CD14-positive monocyte (primary cell): ENCODE measurements at regions not wholly inside any gene's neighbourhood (a gene's known extent, or its start where the extent isn't known, plus 50 kb on each side); places are given as distances from the start of the nearest gene placed in this dataset.

Experiments
- DNase-seq, 3 donors: peaks; one replicate each; pipeline ENCODE4 v3.0.0-alpha.2; 2011 to 2022
- H2AFZ ChIP-seq: 2 replicates; pipeline ENCODE4 v1.6.0; 2012; ENCODE audit warnings: mild to moderate bottlenecking, low read depth, low read length, inconsistent platforms; ENCODE audit not compliant: insufficient read depth, poor library complexity, severe bottlenecking
- H3K27ac ChIP-seq, 2 donors: 1 replicate in 1 of 2; 2 replicates in 1 of 2; pipeline ENCODE4 v1.5.1; 2012 to 2013; ENCODE audit warnings: low read length in 2 of 2, control low read depth in 1 of 2, inconsistent platforms in 1 of 2, low read depth in 1 of 2, mild to moderate bottlenecking in 1 of 2
- H3K27me3 ChIP-seq, 2 donors: one replicate each; pipeline versions ENCODE4 v1.6.0 to v1.6.1; 2011 to 2013; ENCODE audit warnings: low read length in 2 of 2; ENCODE audit not compliant: control insufficient read depth in 2 of 2, insufficient read depth in 2 of 2
- H3K36me3 ChIP-seq, 2 donors: replicated peaks in 1 of 2; 1 replicate in 1 of 2; 2 replicates in 1 of 2; pipeline versions ENCODE4 v1.5.1 to v1.6.1; 2012 to 2013; ENCODE audit warnings: low read length in 2 of 2, control low read depth in 1 of 2, inconsistent platforms in 1 of 2, mild to moderate bottlenecking in 1 of 2; ENCODE audit not compliant: insufficient read depth in 2 of 2, control insufficient read depth in 1 of 2
- H3K4me1 ChIP-seq, 2 donors: 1 replicate in 1 of 2; 2 replicates in 1 of 2; pipeline versions ENCODE4 v1.5.1 to v1.6.1; 2012 to 2013; ENCODE audit warnings: low read length in 2 of 2, control low read depth in 1 of 2, inconsistent platforms in 1 of 2, mild to moderate bottlenecking in 1 of 2, moderate library complexity in 1 of 2; ENCODE audit not compliant: insufficient read depth in 2 of 2, control insufficient read depth in 1 of 2
- H3K4me2 ChIP-seq: replicated peaks from 2 replicates; pipeline ENCODE3; 2012; ENCODE audit warnings: low read length, moderate library complexity, mild to moderate bottlenecking; ENCODE audit not compliant: poor library complexity, severe bottlenecking; ENCODE audit errors: extremely low read depth
- H3K4me3 ChIP-seq, 3 experiments: fragments of 200-600 bp in 1 of 3; sonication (generic) in 1 of 3; replicated peaks in 1 of 3; 1 replicate in 2 of 3; 2 replicates in 1 of 3; pipeline ENCODE4 v1.5.1; 2011 to 2013; ENCODE audit warnings: low read length in 3 of 3, mild to moderate bottlenecking in 3 of 3, control low read depth in 2 of 3, low read depth in 2 of 3, inconsistent platforms in 1 of 3, moderate library complexity in 1 of 3
- H3K79me2 ChIP-seq: 2 replicates; pipeline ENCODE4 v1.6.0; 2012; ENCODE audit warnings: mild to moderate bottlenecking, control low read depth, inconsistent platforms, low read length, moderate library complexity; ENCODE audit not compliant: insufficient read depth
- H3K9ac ChIP-seq: 2 replicates; pipeline ENCODE4 v1.6.0; 2017; ENCODE audit warnings: low read length, mild to moderate bottlenecking; ENCODE audit not compliant: insufficient read depth, poor library complexity, severe bottlenecking
- H3K9me3 ChIP-seq, 2 donors: replicated peaks in 1 of 2; 1 replicate in 1 of 2; 2 replicates in 1 of 2; pipeline versions ENCODE4 v1.5.1 to v1.6.1; 2012 to 2013; ENCODE audit warnings: low read length in 2 of 2, control low read depth in 1 of 2; ENCODE audit not compliant: control insufficient read depth in 1 of 2, insufficient read depth in 1 of 2
- H4K20me1 ChIP-seq: 2 replicates; pipeline ENCODE4 v1.6.0; 2012; ENCODE audit warnings: mild to moderate bottlenecking, low read length, control low read depth, moderate library complexity; ENCODE audit not compliant: insufficient read depth
- H3K27ac Mint-ChIP-seq, 7 donors: one replicate each; pipeline ENCODE4 v1.8.0; 2020; ENCODE audit warnings: mild to moderate bottlenecking in 7 of 7, mixed read lengths in 7 of 7, moderate library complexity in 6 of 7, inconsistent platforms in 2 of 7
- H3K27me3 Mint-ChIP-seq, 3 donors: one replicate each; pipeline ENCODE4 v1.8.0; 2021 to 2022; ENCODE audit warnings: low read depth in 3 of 3, mild to moderate bottlenecking in 3 of 3, mixed read lengths in 3 of 3, moderate library complexity in 3 of 3, inconsistent platforms in 1 of 3
- H3K36me3 Mint-ChIP-seq, 2 donors: one replicate each; pipeline ENCODE4 v1.8.0; 2020; ENCODE audit warnings: mixed read lengths in 2 of 2, inconsistent platforms in 1 of 2, mild to moderate bottlenecking in 1 of 2
- H3K4me1 Mint-ChIP-seq: one replicate; pipeline ENCODE4 v1.8.0; 2020; ENCODE audit warnings: mild to moderate bottlenecking, mixed read lengths
- H3K4me3 Mint-ChIP-seq, 2 donors: one replicate each; pipeline ENCODE4 v1.8.0; 2020; ENCODE audit warnings: mild to moderate bottlenecking in 2 of 2, mixed read lengths in 2 of 2, moderate library complexity in 1 of 2
- H3K9me3 Mint-ChIP-seq, 7 donors: one replicate each; pipeline ENCODE4 v1.8.0; 2020 to 2022; ENCODE audit warnings: mixed read lengths in 7 of 7, mild to moderate bottlenecking in 6 of 7, moderate library complexity in 6 of 7, inconsistent platforms in 2 of 7
- WGBS: methylation state at CpG from one replicate; pipeline ENCODE4 v1.1.5; 2013; ENCODE audit warnings: missing lambda C conversion rate; ENCODE audit not compliant: insufficient coverage; 5-methylcytosine and 5-hydroxymethylcytosine counted together
- intact Hi-C, 2 donors: fragments of 100-400 bp; cut with micrococcal nuclease; formaldehyde crosslinking; loops; one replicate each; pipeline versions ENCODE4 v1.15.0 to v1.15.1; 2023
- TF ChIP-seq, protein P1 (sequence below): fragments of 200-600 bp; IDR thresholded peaks from one replicate; pipeline ENCODE4 v1.8.0; 2022; ENCODE audit warnings: antibody characterized with exemption, mild to moderate bottlenecking

DNA sequence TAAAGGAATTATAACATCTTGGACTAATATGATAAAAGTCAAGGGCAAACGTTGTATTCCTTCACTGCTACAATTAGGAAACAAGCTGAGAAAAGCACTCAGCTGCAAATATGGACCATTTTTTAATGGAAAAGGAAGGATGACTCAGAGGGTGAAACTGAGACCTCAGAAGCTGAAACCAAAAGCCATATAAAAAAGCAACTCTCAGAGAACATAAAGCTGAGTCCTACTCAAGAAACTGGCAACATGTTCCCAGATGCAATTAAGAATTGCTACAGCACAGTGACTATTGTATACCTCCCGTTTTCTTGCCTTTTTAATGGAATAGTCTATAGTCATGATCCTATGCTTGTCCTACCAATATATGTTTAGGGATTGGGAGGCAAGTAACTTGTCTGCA is 1106.4 kb upstream of the INTU start:
- intact Hi-C loops = no loop called here
- TF ChIP-seq, protein P1, sequence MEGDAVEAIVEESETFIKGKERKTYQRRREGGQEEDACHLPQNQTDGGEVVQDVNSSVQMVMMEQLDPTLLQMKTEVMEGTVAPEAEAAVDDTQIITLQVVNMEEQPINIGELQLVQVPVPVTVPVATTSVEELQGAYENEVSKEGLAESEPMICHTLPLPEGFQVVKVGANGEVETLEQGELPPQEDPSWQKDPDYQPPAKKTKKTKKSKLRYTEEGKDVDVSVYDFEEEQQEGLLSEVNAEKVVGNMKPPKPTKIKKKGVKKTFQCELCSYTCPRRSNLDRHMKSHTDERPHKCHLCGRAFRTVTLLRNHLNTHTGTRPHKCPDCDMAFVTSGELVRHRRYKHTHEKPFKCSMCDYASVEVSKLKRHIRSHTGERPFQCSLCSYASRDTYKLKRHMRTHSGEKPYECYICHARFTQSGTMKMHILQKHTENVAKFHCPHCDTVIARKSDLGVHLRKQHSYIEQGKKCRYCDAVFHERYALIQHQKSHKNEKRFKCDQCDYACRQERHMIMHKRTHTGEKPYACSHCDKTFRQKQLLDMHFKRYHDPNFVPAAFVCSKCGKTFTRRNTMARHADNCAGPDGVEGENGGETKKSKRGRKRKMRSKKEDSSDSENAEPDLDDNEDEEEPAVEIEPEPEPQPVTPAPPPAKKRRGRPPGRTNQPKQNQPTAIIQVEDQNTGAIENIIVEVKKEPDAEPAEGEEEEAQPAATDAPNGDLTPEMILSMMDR = no peak
- H4K20me1 ChIP-seq = no peaks in the 10 kb centered on the region
- H3K4me1 ChIP-seq = no peaks in the 10 kb centered on the region
- H3K4me2 ChIP-seq = no peak overlapping the region
- peaks cover 2 to 22% (median 8%) of the 10 kb centered on the region in 7 donors for H3K9me3 Mint-ChIP-seq
- H3K27me3 Mint-ChIP-seq = no peaks in the 10 kb centered on the region
- no peak overlapping the region for H2AFZ ChIP-seq
- no peak overlapping the region for H3K4me3 ChIP-seq
- no peak for DNase-seq
- no peak overlapping the region for H3K27ac ChIP-seq
- no peaks in the 10 kb centered on the region for H3K79me2 ChIP-seq
- no peaks in the 10 kb centered on the region for H3K36me3 ChIP-seq
- no peak overlapping the region for H3K27ac Mint-ChIP-seq
- H3K36me3 Mint-ChIP-seq = no peaks in the 10 kb centered on the region
- H3K9me3 ChIP-seq = peaks cover 6 to 13% of the 10 kb centered on the region in 2 donors
- no CpG with 5 or more reads among the region's 2 CpGs for WGBS
- no peak overlapping the region for H3K9ac ChIP-seq
- H3K27me3 ChIP-seq = no peaks in the 10 kb centered on the region
- no peaks in the 10 kb centered on the region for H3K4me1 Mint-ChIP-seq
- no peak overlapping the region for H3K4me3 Mint-ChIP-seq

DNA sequence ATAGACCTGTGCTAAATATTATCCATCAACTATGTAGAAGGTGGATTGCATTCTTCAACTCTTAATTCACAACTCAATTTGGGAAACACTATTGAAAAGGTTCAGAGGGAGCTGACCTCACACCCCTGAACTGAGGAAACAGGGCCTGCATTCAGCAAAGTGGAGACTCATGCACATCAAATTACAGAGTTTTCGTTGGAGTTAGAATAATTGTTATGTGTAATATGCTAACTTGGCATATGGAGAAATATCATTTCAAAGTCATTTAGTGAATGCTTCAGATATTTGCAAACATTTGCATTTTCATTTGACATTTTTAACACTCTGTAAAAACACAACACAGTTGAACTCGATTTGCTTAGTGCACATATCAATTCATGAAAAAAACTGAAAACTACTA is 1102.8 kb upstream of the INTU start:
- H3K27me3 ChIP-seq = no peaks in the 10 kb centered on the region
- no peaks in the 10 kb centered on the region for H4K20me1 ChIP-seq
- no peak overlapping the region for H3K9ac ChIP-seq
- H3K4me1 ChIP-seq = no peaks in the 10 kb centered on the region
- Mint-ChIP-seq H3K27me3 (no peaks in the 10 kb centered on the region), H3K27ac (no peak overlapping the region), H3K4me3 (no peak overlapping the region), H3K9me3 (peaks cover 0 to 6% (median 5%) of the 10 kb centered on the region in 7 donors), H3K4me1 (no peaks in the 10 kb centered on the region), H3K36me3 (no peaks in the 10 kb centered on the region)
- H3K79me2 ChIP-seq = no peaks in the 10 kb centered on the region
- H3K4me2 ChIP-seq = no peak overlapping the region
- H3K9me3 ChIP-seq = peaks cover 4 to 6% of the 10 kb centered on the region in 2 donors
- H2AFZ ChIP-seq = no peak overlapping the region
- no peak overlapping the region for H3K4me3 ChIP-seq
- WGBS = no CpG with 5 or more reads among the region's 2 CpGs
- H3K36me3 ChIP-seq = no peaks in the 10 kb centered on the region
- no peak overlapping the region for H3K27ac ChIP-seq
- no peak for DNase-seq
- TF ChIP-seq, protein P1 = no peak
- intact Hi-C loops = no loop called here
